HUDEP-2 (cell line): ENCODE measurements at regions not wholly inside any gene's neighbourhood (a gene's known extent, or its start where the extent isn't known, plus 50 kb on each side); places are given as distances from the start of the nearest gene placed in this dataset.
"Not testable (repeated sequence)": the region's sequence is repeated elsewhere in the genome, so short reads cannot be mapped to it uniquely, and the experiment has no call there.

Source experiments
- DNase-seq, 76 experiments: peaks; one replicate each; lab custom pipeline; 2025; ENCODE audit not compliant: unreplicated experiment in 76 of 76; lab: John Stamatoyannopoulos, UW

DNA sequence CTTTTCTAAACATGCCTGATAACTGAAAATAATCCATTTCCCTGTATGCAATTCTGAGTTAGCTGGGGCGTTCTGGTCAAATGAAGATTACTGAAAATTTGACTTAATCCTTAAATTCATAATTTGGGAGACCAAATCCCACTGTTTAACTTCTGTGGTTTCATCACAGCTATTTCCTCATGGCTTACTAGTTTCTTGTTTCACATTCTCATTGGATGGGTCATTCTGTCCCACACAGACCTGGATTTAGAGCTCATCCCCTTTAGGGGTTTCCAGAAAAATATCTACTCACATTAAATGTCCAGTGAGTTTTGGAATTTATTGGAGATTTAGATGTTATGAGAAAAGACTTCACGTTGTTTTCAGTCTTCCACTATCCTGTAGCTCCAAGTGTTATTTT lies 709.3 kb upstream of the KLHL1 start:
- no peak for DNase-seq

DNA sequence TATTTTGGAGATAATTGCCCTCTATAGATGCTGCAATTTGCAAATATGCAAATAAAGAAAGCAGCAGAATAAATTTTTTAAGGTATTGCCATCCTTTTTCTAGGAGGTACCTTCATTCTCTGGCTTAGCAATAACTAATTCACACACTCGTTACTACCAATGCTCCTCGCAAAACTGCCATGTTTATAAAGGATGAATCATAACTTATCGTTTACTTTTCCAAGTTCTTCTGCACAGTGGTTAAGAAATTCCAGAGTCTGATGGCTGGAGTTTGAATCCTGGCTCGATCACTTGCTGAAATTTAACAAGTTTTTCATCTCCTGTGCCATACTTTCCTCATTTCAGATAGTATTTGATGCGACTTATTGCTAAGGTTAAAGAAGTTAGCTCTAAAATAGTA lies 708.6 kb upstream of the KLHL1 start:
- DNase-seq: no peak

DNA sequence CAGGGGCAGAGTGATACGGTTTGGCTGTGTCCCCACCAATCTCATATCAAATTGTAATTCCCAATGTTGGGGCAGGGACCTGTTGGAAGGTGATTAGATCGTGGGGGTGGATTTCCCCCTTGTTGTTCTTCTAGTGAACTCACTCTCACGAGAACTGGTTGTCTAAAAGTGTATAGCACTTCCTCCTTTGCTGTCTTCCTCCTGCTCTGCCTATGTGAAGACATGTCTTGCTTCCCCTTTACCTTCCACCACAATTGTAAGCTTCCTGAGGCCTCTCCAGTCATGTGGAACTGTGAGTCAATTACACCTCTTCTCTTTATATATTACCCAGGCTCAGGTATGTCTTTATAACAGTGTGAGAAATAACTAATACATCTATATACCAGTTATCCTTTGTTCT lies 706.4 kb upstream of the KLHL1 start:
- no peak for DNase-seq

DNA sequence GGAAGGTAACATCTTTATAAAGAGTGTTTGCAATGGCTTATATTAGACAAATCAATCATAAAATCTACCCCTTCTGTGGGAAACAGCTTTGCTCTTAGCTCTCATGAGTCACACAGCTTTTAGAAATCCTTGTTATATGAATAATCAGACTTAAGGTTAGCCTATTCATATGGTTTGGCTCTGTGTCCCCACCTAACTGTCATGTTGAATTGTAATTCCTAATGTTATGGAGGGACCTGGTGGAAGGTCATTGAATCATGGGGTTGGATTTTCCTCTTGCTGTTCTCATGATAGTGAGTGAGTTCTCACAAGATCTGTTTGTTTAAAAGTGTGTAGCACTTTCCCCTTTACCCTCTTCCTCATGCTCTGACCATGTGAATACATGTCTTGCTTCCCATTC lies 704.2 kb upstream of the KLHL1 start:
- no peak for DNase-seq

DNA sequence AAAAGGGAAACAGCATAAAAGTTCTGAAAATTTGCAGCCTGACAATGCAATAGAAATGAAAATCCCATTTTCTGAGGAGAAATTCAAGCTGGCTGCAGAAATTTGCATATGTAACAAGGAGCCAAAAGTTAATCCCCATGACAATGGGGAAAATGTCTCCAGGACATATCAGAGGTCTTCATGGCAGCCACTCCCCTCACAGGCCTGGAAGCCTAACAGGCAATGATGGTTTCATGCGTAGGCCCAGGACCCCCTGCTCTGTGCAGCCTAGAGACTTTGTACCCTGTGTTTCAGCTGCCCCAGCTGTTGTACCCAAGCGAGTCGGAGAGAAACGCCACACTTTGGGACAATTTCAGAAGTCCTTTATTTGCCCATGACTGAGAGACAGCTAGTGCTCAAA lies 701.3 kb upstream of the KLHL1 start:
- DNase-seq: no peak

DNA sequence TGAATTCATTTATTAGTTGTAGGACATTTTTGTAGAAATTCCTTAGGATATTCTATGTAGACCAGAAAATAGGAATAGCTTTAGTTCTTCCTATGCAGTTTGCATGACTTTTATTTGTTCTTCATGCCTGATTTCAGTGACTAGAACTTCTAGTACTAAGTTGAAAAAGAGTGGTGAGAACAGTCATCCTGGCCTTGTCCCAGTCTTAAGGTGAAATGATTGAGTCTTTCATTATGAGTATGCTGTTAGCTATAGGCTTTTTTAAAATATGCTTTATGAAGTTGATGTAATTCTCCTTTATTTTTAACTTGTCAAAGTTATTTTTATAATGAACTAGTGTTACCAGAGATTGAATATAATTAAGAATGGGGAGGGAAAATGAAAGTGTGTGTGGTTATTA lies 690.1 kb upstream of the KLHL1 start:
- DNase-seq: no peak

DNA sequence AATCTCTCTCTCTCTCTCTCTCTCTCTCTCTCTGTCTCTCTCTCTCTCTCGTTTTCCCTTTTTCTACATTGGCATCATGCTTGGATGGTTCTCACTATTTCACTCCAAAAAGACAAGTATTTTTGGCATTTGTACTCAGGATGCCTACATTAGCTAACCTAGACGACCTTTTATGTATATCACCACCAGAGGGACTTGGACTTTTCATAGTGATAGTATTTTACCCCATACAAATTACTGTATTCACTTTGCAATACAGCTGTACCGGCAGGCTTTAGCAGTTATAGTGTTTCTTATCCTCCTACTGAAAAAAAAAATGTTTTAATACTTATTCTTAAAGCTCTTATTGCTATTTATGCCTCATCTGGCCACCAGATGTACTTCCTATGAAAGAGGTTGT lies 687.2 kb upstream of the KLHL1 start:
- no peak for DNase-seq

DNA sequence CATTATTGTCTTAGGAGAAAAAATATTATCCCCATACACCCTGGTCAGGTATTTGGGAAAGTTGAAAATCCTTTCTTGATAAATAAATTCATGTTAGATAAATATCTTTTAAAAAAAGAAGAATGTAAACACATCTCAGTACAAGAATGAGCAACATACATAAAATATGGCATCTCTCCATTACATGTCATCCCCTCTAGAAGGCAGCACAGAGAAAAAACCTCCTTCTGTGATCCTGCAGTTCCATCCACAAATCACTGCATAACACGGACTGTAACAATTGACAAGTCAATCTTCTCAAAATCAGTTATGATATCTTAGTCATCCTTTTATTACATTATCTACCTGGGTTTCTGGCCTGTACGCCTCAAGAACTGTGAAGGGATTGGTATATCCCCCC lies 683.9 kb upstream of the KLHL1 start:
- DNase-seq: no peak

DNA sequence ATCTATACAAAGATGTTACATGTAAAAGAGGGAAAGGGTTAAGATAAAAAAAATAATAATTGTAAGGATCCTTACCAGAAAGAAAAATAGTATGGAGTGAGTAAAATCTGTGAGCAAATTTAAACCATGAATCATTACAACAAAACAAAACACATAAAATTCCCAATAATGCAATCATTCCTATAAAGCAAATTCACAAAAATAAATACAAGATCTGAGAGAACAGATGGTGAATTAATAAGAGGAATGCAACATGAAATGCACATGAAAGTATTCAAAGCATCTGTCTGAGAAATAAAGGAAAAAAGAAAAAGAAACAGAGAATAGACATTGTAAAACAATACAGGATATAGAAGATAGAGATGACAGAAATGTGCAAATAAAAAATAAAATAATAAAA lies 681.5 kb upstream of the KLHL1 start:
- no peak for DNase-seq

DNA sequence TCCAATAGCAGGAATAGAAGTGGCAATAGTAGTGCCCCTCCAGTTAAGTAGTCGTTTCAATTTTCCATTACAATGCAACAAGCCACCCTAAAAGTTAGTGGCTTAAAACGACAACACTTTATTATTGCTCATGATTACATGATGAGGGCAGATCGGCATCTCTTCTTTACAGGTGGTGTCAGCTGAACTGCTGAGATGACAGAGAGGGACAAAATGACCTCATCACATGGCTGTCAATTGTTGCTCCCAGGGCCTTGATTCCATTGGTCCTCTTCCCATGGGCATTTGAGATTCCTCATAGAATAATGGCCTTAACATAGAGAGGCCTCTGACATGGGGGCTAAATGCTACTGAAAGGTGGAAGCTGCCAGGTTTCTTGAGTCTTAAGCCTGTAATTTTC lies 679.8 kb upstream of the KLHL1 start:
- DNase-seq: no peak

DNA sequence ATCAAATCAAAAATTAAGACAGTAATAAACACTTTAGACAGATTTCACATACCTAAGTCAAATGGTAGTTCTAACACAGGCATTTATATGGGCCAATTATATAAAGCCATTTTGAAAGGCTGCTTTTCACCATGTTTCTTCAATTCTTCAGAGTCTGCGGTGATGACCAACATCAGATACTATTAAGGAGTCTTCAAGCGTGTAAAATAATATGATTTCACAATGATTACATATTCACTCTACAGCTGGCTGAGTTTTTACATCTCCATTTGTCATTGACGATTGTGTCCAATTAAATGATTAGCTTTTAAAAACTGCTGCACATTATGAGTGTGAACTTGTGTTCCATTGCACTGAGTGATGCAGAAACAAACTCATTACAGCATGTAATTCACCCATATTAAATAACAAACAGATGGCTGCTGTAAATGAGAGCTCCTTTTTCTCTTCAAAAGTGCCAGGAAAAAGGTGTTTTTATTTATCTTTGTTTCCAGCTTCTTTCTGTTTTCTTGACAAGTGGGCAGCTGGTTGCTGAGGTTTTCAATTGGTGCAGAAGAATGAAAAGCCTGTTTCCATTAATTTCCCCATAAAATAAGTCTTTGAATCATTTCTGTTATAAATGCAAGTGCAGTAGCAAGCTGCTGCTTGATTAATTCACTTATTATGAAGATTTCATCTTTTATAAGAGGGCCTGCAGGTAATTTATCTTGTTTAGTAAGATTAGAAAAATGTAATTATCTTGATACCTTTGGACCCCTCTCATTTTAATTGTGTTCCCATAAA lies 676.1 kb upstream of the KLHL1 start:
- no peak for DNase-seq

DNA sequence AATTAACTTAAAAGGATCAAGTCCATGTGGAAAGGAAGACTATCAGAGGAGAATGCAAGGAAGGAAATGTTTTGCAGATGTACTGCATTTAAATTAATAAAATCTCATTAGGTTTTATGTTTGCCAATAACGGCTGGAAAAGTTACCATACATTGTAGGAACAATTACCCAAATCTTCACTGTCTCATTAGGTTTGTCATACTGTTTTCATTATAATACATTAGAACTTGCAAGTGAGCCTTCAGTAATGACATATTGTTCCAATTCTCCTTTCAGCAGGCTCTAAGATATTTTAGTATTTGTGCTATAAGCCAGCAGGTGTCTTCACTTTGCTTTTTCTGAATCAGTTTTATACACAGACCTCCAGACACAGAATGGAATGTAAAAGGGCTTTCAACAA lies 661.6 kb upstream of the KLHL1 start:
- no peak for DNase-seq

DNA sequence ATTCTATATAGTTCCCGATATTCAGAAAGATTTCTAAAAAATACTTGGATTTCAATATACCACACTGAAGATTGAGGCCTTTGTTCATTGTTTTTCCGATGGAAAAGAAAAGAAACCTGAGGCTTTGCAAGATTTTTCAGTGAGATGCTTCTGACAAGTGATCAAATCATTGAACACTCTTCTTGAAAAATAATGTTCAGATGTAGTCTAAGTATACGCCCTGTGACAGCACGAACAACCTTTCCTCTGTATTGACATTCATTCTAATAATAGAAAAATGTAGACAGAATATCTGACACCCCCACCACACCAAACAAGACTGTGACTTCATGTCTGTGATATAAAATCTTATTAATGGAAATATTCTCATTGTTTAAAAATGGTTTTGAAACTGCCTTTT lies 650.7 kb upstream of the KLHL1 start:
- no peak for DNase-seq

DNA sequence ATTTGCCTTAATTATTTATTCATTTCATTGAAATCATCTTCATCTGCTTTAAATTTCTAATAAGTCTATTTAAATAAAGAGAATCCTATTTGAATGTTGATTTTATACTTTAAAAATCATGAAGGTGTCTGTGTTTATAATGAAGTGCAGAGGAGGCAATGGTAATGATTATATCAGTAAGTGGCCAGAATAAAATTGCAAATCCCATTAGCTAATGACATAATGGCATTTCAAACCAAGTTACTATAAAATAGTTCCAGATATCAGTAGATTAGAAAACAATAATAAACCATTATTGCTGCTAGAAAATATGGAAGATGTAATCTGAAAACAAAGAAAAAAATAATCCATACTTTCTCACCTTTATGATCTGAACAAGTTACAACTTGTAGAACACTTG lies 647.8 kb upstream of the KLHL1 start:
- DNase-seq: no peak

DNA sequence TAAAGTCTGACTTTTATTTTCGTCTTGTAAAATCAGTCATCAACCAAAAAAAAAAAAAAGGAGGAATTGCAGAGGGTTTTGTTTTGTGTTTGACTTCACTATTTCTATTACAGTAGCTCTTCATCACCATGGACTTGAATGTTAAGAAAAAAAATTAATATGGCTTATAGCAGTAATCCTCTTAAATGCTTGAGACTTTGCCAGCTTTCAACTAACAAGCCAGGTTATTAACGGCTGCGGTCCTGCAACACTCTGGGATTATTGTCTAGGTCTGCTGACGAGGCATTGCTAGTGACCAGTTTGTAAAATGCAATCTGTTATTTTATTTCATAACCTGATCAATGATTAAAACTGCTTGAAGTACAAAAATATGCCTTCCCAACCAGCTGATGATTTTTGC lies 647.2 kb upstream of the KLHL1 start:
- no peak for DNase-seq

DNA sequence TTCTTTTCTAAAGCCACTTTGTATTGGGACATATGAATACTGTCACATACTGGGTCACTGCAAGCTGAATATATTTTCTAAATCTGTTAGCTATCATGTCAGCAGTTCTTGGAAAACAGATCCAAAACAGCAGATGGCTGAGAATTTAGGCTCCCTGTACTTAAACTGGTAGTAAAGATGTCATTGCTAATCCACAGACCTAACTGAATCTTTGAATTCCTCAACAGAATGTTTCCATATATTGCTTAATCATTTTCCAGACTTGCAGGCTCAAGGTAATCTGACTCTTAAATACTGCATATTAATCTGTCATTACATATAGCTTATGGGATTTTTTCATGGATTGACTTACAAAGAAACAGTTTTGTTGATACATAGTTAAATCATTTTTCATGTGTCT lies 639.0 kb upstream of the KLHL1 start:
- no peak for DNase-seq

DNA sequence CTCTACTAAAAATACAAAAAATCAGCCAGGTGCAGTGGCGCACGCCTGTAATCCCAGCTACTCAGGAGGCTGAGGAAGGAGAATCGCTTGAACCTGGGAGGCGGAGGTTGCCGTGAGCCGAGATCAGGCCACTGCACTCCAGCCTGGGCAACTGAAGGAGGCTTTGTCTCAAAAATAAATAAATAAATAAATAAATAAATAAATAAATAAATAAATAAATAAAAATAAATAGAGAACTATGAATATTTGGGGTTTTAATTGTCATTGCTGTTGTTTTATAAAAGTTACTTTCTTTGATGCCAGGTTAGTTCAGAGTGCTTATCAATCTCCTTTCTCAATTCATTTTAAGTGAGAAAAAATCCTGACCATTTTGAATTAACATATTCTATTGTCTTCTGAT lies 638.2 kb upstream of the KLHL1 start:
- not testable (repeated sequence) for DNase-seq

DNA sequence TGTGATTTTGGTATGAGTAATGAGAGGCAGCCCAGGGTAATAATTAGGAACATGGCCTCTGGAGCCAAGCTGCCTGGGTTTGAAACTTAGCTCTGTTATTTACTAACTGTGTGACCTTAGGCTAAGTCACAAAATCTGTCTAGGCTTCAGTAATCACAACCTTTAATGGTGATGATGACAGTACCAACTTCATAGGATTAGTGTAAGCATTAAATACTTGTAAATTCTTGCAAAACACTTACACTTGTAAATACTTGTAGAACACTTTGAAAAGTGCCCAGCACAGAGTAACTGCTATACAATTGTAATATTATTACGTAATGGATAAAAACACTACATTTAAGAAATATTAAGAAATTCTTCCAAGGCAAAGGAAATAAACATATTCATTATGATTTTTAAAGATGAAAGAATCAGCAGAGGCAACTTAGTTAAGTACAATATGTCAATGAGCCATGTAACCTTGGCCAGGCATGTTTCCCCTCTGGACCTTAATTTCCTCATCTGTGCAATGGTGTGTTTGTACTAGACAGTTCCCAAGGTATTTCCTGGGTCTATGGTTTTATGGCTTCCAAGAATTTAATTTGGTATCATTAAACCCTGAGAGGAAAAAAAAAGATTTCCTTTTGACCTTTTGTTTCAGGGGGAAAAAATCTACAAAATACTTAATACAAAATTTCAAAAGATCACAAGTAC lies 628.5 kb upstream of the KLHL1 start:
- no peak for DNase-seq

DNA sequence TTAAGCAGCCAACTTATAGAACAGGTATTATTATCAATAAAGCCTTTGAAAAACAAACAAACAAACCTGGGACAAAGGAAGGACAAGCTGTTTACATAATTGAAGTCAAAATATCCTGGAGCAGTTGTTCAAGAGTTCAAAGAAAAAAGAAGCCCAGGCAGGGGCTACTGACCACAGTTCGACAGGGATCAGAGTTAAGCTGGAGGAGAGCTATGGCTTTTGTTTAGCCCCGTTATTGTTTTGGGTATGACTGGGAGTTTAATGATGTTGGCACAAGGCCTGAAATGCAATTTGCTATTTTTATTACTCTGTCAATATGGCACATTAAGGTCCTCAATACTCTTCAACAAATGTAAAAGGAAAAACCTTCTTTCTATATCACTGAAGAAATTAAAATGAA lies 624.4 kb upstream of the KLHL1 start:
- DNase-seq: no peak

DNA sequence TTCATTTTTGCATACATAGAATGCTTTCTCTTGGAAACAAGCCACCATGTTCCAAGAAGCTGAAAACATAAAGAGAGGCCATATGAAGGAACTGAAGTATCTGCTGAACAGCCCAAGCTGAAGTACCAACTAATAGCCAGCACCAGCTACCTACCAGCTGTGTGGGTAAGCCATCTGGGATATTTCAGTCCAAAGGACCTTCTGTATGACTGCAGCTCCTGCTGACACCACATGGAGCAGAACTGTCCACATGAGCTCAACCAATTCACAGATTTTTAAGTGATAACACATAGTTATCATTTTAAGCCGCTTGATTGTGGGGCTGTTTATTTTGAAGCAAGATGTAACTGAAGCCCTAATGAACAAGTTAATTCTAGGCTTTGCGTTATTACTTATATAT lies 621.1 kb upstream of the KLHL1 start:
- DNase-seq: no peak

DNA sequence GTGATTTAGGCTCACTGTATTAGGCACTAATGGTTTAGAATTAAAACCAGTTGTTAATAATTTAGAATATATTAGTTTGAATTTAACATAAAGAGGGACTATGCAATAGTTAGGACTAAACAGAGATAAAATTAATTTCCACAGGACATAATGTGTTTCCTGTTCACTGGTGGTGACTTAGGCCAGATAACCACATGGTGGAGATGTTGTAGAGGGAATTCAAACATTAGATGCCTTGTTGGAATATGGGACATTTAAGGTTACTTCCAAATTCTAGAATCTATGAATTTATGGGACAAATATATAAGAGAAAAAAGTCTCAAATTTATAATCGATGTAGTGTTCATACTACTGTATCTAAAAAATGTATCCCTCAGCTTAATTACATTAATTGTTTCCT lies 615.5 kb upstream of the KLHL1 start:
- no peak for DNase-seq

DNA sequence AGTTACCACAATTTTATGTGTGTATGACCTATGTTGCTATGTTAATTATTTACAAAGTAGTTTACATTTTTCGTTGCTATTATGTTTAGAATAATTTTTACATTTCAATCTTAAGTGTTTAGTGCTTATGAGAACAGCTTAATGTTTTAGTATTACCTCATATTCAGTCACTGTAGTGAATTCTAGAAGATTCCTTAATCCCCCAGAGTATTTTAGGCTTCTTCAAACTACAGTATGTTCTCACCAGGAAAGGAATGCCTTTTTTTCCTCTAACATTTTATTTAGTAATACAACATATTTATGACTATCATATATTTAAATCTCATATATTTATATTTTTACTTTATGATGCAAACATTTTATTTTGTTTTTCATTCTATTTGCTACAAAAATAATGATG lies 612.1 kb upstream of the KLHL1 start:
- no peak for DNase-seq

DNA sequence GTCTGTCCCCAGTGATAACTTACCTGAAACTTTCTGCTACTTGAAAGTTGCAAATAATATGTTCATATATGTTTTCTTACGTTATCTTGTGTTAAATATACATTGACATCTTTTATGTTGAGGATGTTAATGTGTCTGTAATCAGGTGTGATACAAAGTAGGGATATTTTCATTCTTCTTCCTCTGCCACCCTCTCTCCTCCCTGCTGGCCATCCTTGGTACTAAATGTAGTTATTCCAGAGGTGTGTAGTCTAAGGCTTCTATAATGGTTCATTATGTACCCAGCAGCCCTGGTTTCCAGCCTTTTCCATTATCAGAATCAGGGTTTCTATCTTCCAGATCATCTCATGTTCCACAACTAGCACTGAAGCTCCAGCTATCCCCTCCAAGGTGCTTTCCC lies 606.7 kb upstream of the KLHL1 start:
- DNase-seq: no peak
